IPS-20b (cell line): ENCODE measurements at regions not wholly inside any gene's neighbourhood (a gene's known extent, or its start where the extent isn't known, plus 50 kb on each side); places are given as distances from the start of the nearest gene placed in this dataset.

Source experiments
- H3K27ac ChIP-seq: one replicate; pipeline ENCODE4 v1.5.1; 2013; ENCODE audit warnings: low read length
- H3K27me3 ChIP-seq: 2 replicates; pipeline ENCODE4 v1.6.1; 2013; ENCODE audit warnings: mild to moderate bottlenecking, low read length, inconsistent platforms; ENCODE audit not compliant: insufficient read depth
- H3K36me3 ChIP-seq: 2 replicates; pipeline ENCODE4 v1.6.1; 2013; ENCODE audit warnings: low read depth, mild to moderate bottlenecking, inconsistent platforms, low read length, moderate library complexity; ENCODE audit not compliant: insufficient read depth
- H3K4me1 ChIP-seq: 2 replicates; pipeline ENCODE4 v1.6.1; 2013; ENCODE audit warnings: mild to moderate bottlenecking, control low read depth, inconsistent platforms, low read length, moderate library complexity; ENCODE audit not compliant: insufficient read depth
- H3K4me3 ChIP-seq: 2 replicates; pipeline ENCODE4 v1.5.1; 2013; ENCODE audit warnings: mild to moderate bottlenecking, low read length, inconsistent platforms
- H3K9ac ChIP-seq: 2 replicates; pipeline ENCODE4 v1.6.1; 2013; ENCODE audit warnings: low read depth, mild to moderate bottlenecking, inconsistent platforms, low read length, moderate library complexity
- H3K9me3 ChIP-seq: 2 replicates; pipeline ENCODE4 v1.6.1; 2013; ENCODE audit warnings: mild to moderate bottlenecking, low read depth, low read length, inconsistent platforms; ENCODE audit not compliant: insufficient read depth

DNA sequence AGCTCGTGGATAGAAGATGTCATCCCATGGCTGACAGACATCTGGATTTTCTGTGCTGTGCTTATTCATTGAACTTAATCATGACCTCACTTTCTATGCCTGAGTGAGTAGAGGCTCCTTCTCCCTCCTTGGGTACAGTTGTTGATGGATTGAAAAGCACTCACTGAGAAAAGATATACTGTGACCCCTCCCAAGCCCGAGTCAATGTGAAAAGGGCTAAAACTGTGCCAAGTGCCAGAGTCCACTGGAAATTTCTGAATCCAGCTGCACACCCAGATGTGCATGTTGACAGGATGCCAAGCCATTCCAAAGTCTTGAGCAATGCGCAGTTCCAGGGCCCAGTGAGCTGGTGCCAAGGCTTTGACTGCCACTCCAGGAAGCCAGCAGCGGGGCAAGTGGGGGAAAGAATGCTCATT lies 473.0 kb downstream of the NTRK2 start:
- H3K9ac ChIP-seq: no peak overlapping the region
- no peaks in the 10 kb centered on the region for H3K36me3 ChIP-seq
- H3K27ac ChIP-seq: no peak overlapping the region
- no peaks in the 10 kb centered on the region for H3K27me3 ChIP-seq
- H3K4me3 ChIP-seq: no peak overlapping the region
- H3K9me3 ChIP-seq: no peaks in the 10 kb centered on the region
- H3K4me1 ChIP-seq: no peaks in the 10 kb centered on the region

DNA sequence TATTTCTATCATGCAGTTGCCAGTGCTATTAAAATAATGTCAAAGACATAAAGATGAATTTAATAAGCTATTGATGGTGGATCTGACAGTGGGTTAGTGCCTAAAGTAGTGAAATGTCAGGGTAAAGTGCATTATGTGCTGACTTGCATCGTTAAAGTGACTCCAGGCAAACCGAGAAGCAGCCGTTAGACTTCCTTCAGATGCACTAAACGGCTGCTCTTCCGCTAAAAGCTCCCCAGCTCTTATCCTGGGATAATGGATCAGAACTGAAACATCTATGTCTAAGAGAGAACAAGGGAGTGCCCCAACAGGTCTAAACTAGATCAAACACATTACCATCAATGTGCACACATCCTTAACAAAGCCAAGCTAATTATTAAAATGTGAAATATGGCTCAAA lies 468.2 kb downstream of the NTRK2 start:
- H3K27ac ChIP-seq: no peak overlapping the region

DNA sequence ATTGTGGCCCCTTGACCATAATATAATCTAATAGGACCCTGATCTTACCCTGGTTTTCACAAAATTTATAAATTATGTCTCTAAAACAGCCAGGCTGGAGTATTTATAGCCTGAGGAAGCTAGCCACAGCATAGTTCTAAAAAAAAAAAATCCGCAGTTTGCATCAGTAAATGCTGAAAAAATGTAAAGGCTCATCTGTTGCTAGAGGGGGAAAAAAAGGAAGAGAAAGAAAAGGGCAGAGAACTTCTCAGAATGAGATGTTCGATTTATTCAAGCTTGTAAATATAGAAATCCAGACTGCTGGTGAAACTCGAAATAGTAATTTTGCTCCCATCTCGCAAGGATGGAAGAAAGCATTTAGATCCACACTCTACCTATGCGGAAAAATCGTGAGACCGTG lies 467.5 kb downstream of the NTRK2 start:
- Histone ChIP-seq H3K27ac (no peak overlapping the region), H3K9ac (no peak overlapping the region), H3K4me3 (no peak overlapping the region), H3K36me3 (no peaks in the 10 kb centered on the region), H3K4me1 (no peaks in the 10 kb centered on the region), H3K27me3 (no peaks in the 10 kb centered on the region), H3K9me3 (no peaks in the 10 kb centered on the region)

More for the DNA sequence above, 468.2 kb downstream of the NTRK2 start:
- no peaks in the 10 kb centered on the region for H3K36me3 ChIP-seq
- H3K4me3 ChIP-seq: no peak overlapping the region
- H3K27me3 ChIP-seq: no peaks in the 10 kb centered on the region
- H3K4me1 ChIP-seq: no peaks in the 10 kb centered on the region
- no peaks in the 10 kb centered on the region for H3K9me3 ChIP-seq
- no peak overlapping the region for H3K9ac ChIP-seq

DNA sequence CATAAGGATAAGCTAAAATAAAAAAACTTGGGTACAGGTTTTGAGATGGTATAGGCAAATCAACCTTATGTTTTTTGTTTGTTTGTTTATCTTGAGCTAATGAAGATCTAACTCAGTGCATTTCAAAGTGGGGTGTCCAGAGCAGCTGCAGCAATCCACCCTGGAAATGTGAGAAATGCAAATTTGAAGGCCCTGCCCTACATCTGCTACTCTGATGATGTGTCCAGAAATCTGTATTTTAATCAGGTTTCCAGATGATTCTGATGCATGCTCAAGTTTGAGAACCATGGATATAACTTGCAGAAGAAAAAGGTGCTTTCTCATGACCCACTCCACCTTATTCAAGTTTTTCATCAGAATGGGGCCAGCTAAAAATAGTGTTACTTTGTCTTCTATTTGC lies 467.0 kb downstream of the NTRK2 start:
- Histone ChIP-seq H3K27me3 (no peaks in the 10 kb centered on the region), H3K27ac (no peak overlapping the region), H3K9me3 (no peaks in the 10 kb centered on the region), H3K4me3 (no peak overlapping the region), H3K9ac (no peak overlapping the region), H3K4me1 (no peaks in the 10 kb centered on the region), H3K36me3 (no peaks in the 10 kb centered on the region)

DNA sequence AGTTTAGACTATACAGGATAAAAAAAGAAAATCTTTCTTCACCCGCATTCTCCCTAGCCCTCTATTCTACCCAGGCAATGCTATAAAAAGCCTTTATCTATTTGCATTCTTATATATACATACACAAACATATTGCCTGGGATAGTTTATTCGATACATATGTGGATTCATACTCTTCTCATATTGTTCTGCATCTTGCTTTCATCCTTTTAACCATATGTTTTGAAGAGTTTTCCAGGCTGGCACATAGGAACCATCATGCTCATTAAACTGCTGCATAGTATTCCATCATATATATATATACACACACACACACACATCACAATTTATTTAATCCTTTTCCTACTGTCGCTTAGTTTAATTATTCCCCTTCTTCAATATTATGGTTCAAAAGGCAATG lies 461.2 kb downstream of the NTRK2 start:
- no peaks in the 10 kb centered on the region for H3K36me3 ChIP-seq
- H3K9me3 ChIP-seq: no peaks in the 10 kb centered on the region
- H3K27ac ChIP-seq: no peak overlapping the region
- no peak overlapping the region for H3K9ac ChIP-seq
- peaks cover 6% of the 10 kb centered on the region for H3K4me1 ChIP-seq
- H3K4me3 ChIP-seq: no peak overlapping the region
- H3K27me3 ChIP-seq: no peaks in the 10 kb centered on the region

DNA sequence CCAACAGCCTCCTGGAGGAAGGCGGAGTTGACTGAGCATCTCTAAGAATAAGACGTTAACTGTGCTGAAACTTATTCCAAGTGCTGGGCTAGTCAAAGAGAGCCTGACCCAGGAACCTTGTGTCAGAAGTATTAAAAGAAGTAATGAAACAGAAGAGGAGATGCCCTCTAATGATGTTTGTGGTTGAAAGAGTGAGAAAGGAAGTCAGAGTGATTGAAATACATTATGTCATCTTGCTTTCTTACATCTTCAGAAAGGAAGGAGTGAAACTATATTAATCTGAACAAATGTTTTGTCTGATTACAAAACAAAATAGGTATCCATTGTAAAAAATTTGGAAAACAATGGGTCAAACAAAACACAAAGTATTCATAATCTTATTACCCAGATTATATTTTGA lies 460.7 kb downstream of the NTRK2 start:
- H3K36me3 ChIP-seq: no peaks in the 10 kb centered on the region
- H3K4me3 ChIP-seq: no peak overlapping the region
- H3K27me3 ChIP-seq: no peaks in the 10 kb centered on the region
- H3K9me3 ChIP-seq: no peaks in the 10 kb centered on the region
- no peak overlapping the region for H3K9ac ChIP-seq
- H3K27ac ChIP-seq: no peak overlapping the region
- peaks cover 6% of the 10 kb centered on the region for H3K4me1 ChIP-seq

DNA sequence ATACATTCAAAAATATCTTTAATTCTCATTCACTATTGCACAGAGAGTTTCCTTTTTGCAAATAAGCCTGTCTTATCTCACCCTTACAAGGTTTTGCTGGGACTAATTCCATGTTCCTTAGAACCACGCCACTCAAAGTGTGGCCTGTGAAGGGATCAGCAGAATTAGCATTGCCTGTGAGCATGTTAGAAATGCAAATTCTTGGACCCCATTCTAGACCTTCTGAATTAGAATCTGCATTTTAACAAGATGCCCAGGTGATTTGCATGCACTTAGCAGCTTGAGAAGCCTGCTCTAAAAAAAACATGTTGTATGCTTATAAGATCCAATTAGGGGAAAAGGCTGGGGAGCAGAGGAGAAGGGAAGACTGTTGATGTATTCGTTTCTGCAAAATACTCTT lies 460.0 kb downstream of the NTRK2 start:
- Histone ChIP-seq H3K36me3 (no peaks in the 10 kb centered on the region), H3K9me3 (no peaks in the 10 kb centered on the region), H3K4me1 (peaks cover 6% of the 10 kb centered on the region), H3K9ac (no peak overlapping the region), H3K27me3 (no peaks in the 10 kb centered on the region), H3K4me3 (no peak overlapping the region), H3K27ac (no peak overlapping the region)

DNA sequence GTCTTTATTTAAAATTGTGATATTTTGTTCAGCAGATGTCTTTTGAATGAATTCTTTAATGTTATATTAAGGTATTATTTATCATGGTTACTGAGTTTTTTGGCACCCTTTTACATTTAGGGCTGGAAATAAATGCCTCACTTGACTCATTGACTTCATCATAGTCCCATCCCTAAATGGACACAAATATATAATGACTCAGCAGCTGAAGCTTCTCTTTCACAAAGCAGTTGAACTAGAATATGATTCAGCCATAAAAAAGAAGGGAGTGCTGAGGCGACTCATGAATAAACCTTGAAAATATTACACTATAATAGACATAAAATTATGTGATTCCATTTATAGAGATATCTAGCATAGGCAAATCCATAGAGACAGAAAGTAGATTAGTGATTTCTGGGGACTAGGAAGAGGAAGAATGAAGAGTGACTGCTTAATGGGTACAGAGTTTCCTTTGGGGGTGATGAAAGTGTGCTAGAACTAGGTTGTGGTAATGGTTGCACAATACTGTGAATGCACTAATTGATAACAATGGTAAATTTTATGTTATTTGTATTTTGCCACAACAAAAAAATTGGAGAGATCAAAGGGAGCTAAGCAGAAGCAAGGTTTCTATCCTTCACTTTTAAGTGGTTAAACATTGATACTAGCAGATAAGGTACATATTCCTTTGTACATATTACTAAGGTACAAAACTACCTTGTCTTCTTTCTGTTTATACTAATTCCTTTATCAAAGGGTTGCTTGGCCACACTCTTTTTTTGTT lies 449.6 kb downstream of the NTRK2 start:
- no peak overlapping the region for H3K4me3 ChIP-seq
- H3K9ac ChIP-seq: no peak overlapping the region
- no peaks in the 10 kb centered on the region for H3K27me3 ChIP-seq
- H3K9me3 ChIP-seq: no peaks in the 10 kb centered on the region
- H3K4me1 ChIP-seq: no peaks in the 10 kb centered on the region
- H3K27ac ChIP-seq: no peak overlapping the region
- no peaks in the 10 kb centered on the region for H3K36me3 ChIP-seq

DNA sequence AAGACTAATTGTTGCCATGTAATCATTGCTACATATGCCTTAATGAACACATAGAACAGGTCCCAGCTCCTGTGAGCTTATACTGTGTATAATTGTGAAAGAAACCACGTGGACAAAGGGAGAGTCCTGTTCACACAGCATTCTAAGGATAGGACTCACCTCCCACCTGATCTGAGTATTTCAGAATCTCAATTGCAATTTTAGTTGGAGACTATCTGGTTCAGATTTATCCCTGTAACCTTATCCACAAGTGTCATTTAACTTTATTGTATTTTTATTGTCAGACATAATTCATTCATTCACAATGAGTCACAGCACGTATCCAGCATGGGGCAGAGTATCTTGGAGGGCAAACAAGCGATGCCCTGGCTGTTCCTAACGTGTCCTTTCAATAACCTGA lies 448.3 kb downstream of the NTRK2 start:
- no peaks in the 10 kb centered on the region for H3K27me3 ChIP-seq
- H3K4me3 ChIP-seq: no peak overlapping the region
- H3K4me1 ChIP-seq: no peaks in the 10 kb centered on the region
- H3K9me3 ChIP-seq: no peaks in the 10 kb centered on the region
- no peak overlapping the region for H3K27ac ChIP-seq
- H3K36me3 ChIP-seq: no peaks in the 10 kb centered on the region
- H3K9ac ChIP-seq: no peak overlapping the region

DNA sequence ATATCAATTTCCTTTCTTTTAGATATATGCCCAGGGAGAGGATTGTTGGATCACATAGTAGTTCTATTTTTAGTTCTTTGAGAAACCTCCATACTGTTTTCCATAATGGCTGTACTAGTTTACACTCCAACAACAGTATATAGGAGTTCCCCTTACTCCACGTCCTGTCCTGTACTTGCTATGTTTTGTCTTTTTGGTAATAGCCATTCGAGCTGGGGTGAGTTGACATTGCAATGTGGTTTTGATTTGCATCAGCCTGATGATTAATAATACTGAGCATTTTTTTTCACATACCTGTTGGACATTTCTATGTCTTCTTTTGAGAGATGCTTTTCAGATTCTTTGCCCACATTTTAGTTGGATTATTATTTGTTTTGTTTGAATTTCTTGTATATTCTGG lies 445.9 kb downstream of the NTRK2 start:
- H3K4me3 ChIP-seq: no peak overlapping the region
- H3K27ac ChIP-seq: no peak overlapping the region
- no peaks in the 10 kb centered on the region for H3K9me3 ChIP-seq
- no peaks in the 10 kb centered on the region for H3K27me3 ChIP-seq
- no peak overlapping the region for H3K9ac ChIP-seq
- no peaks in the 10 kb centered on the region for H3K36me3 ChIP-seq
- H3K4me1 ChIP-seq: no peaks in the 10 kb centered on the region

DNA sequence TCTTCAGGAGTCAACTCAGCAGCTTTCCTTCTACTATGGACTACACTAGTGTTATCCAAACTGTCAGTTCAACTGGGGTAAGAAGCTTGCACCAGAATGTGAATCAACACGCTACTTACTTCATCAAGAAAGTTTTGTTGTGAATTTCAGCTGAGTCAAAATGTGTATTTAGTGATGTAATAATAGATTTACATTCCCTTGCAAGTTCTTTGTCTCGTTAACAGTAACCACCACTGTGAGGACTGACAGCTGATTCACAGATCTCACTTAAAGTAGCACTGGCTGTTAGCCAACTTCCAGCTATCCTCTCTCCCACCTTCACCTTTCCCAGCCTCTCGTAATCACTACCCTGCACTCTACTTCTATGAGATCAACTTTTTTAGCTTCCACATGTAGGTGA lies 445.3 kb downstream of the NTRK2 start:
- no peaks in the 10 kb centered on the region for H3K4me1 ChIP-seq
- no peaks in the 10 kb centered on the region for H3K27me3 ChIP-seq
- no peak overlapping the region for H3K9ac ChIP-seq
- H3K4me3 ChIP-seq: no peak overlapping the region
- no peaks in the 10 kb centered on the region for H3K9me3 ChIP-seq
- H3K36me3 ChIP-seq: no peaks in the 10 kb centered on the region
- no peak overlapping the region for H3K27ac ChIP-seq

DNA sequence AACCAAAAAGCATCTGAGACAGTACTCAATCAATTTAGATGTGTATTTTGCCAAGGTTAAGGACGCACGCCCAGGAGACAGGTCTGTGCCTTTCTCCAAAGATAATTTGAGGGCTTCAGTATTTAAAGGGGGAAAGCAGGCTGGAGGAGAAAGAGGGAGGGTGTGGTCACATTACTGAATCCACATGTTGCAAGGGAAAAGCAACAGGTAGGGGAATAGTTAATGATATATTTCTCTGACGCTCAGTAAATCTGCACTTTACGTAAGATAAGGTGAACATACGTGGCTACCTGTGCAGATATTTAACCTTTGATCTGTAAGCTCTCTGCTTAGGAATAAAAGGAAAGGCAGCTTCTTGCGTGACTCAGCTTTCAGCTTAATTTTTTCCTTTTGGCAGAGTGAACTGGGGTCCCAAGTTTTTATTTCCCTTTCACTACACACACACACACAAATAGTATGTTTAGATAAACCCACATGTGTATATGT lies 443.4 kb downstream of the NTRK2 start:
- H3K4me1 ChIP-seq: no peaks in the 10 kb centered on the region
- no peak overlapping the region for H3K9ac ChIP-seq
- H3K9me3 ChIP-seq: no peaks in the 10 kb centered on the region
- no peaks in the 10 kb centered on the region for H3K27me3 ChIP-seq
- no peak overlapping the region for H3K4me3 ChIP-seq
- H3K27ac ChIP-seq: no peak overlapping the region
- H3K36me3 ChIP-seq: no peaks in the 10 kb centered on the region
